ENCODE measurements at regions not wholly inside any gene's neighbourhood (a gene's known extent, or its start where the extent isn't known, plus 50 kb on each side); places are given as distances from the start of the nearest gene placed in this dataset.

- H3K9me3 ChIP-seq (ENCODE audit: insufficient read depth, low read length): no peaks in the 10 kb centered on the region
- no peak overlapping the region for H2AFZ ChIP-seq (ENCODE audit: low read depth, low read length)
- H3K4me1 ChIP-seq (ENCODE audit: low read length): peaks cover 10% of the 10 kb centered on the region
- no peaks in the 10 kb centered on the region for H3K36me3 ChIP-seq (replicated peaks; ENCODE audit: low read depth, low read length)
- TF ChIP-seq EZH2phosphoT487 (IDR thresholded peaks at IDR 0.05; ENCODE audit: low read depth): no peak
- TF ChIP-seq CTCF (IDR thresholded peaks at IDR 0.05; ENCODE audit: low read depth, low read length): no peak
- H3K79me2 ChIP-seq (ENCODE audit: low read length): no peaks in the 10 kb centered on the region
- H3K27me3 ChIP-seq (ENCODE audit: low read depth, low read length): no peaks in the 10 kb centered on the region
- no peak overlapping the region for H3K27ac ChIP-seq (ENCODE audit: low read length)
- no peak overlapping the region for H3K4me3 ChIP-seq (ENCODE audit: low read length)
- peak overlapping the region; percentile 27 for H3K4me2 ChIP-seq (ENCODE audit: low read length)
- H4K20me1 ChIP-seq (ENCODE audit: insufficient read depth, low read length): no peaks in the 10 kb centered on the region
- H3K9ac ChIP-seq (ENCODE audit: low read length): no peak overlapping the region
These were observed 114.5 kb upstream of the GSE1 start for GRCh38 chr16:85498607-85499006.

GRCh38 chr16:85500220-85500619 is 112.9 kb upstream of the GSE1 start:
- H3K27me3 ChIP-seq (ENCODE audit: low read depth, low read length): no peaks in the 10 kb centered on the region
- H3K9ac ChIP-seq (ENCODE audit: low read length): no peak overlapping the region
- TF ChIP-seq CTCF (IDR thresholded peaks at IDR 0.05; ENCODE audit: low read depth, low read length) (no peak), EZH2phosphoT487 (IDR thresholded peaks at IDR 0.05; ENCODE audit: low read depth) (no peak)
- H3K36me3 ChIP-seq (replicated peaks; ENCODE audit: low read depth, low read length): no peaks in the 10 kb centered on the region
- no peak overlapping the region for H2AFZ ChIP-seq (ENCODE audit: low read depth, low read length)
- no peak overlapping the region for H3K27ac ChIP-seq (ENCODE audit: low read length)
- no peak overlapping the region for H3K4me2 ChIP-seq (ENCODE audit: low read length)
- no peak overlapping the region for H3K4me3 ChIP-seq (ENCODE audit: low read length)
- H3K4me1 ChIP-seq (ENCODE audit: low read length): peaks cover 10% of the 10 kb centered on the region
- H4K20me1 ChIP-seq (ENCODE audit: insufficient read depth, low read length): no peaks in the 10 kb centered on the region
- no peaks in the 10 kb centered on the region for H3K9me3 ChIP-seq (ENCODE audit: insufficient read depth, low read length)
- H3K79me2 ChIP-seq (ENCODE audit: low read length): no peaks in the 10 kb centered on the region

- Histone ChIP-seq H3K4me2 (ENCODE audit: low read length) (no peak overlapping the region), H3K36me3 (replicated peaks; ENCODE audit: low read depth, low read length) (no peaks in the 10 kb centered on the region), H4K20me1 (ENCODE audit: insufficient read depth, low read length) (no peaks in the 10 kb centered on the region), H3K9me3 (ENCODE audit: insufficient read depth, low read length) (no peaks in the 10 kb centered on the region), H3K4me1 (ENCODE audit: low read length) (peaks cover 10% of the 10 kb centered on the region), H3K27ac (ENCODE audit: low read length) (no peak overlapping the region), H3K79me2 (ENCODE audit: low read length) (no peaks in the 10 kb centered on the region), H3K4me3 (ENCODE audit: low read length) (no peak overlapping the region), H2AFZ (ENCODE audit: low read depth, low read length) (no peak overlapping the region), H3K27me3 (ENCODE audit: low read depth, low read length) (no peaks in the 10 kb centered on the region), H3K9ac (ENCODE audit: low read length) (no peak overlapping the region)
- TF ChIP-seq EZH2phosphoT487 (IDR thresholded peaks at IDR 0.05; ENCODE audit: low read depth): no peak
- no peak for TF ChIP-seq CTCF (IDR thresholded peaks at IDR 0.05; ENCODE audit: low read depth, low read length)
These were observed 111.2 kb upstream of the GSE1 start for GRCh38 chr16:85501900-85502299.

- H3K4me1 ChIP-seq (ENCODE audit: low read length): peaks cover 10% of the 10 kb centered on the region
- H3K36me3 ChIP-seq (replicated peaks; ENCODE audit: low read depth, low read length): no peaks in the 10 kb centered on the region
- no peak overlapping the region for H3K4me3 ChIP-seq (ENCODE audit: low read length)
- H4K20me1 ChIP-seq (ENCODE audit: insufficient read depth, low read length): no peaks in the 10 kb centered on the region
- H3K9me3 ChIP-seq (ENCODE audit: insufficient read depth, low read length): no peaks in the 10 kb centered on the region
- TF ChIP-seq CTCF (IDR thresholded peaks at IDR 0.05; ENCODE audit: low read depth, low read length): no peak
- TF ChIP-seq EZH2phosphoT487 (IDR thresholded peaks at IDR 0.05; ENCODE audit: low read depth): no peak
- no peak overlapping the region for H3K27ac ChIP-seq (ENCODE audit: low read length)
- no peaks in the 10 kb centered on the region for H3K27me3 ChIP-seq (ENCODE audit: low read depth, low read length)
- H3K79me2 ChIP-seq (ENCODE audit: low read length): no peaks in the 10 kb centered on the region
- H3K9ac ChIP-seq (ENCODE audit: low read length): no peak overlapping the region
- H3K4me2 ChIP-seq (ENCODE audit: low read length): no peak overlapping the region
- H2AFZ ChIP-seq (ENCODE audit: low read depth, low read length): no peak overlapping the region
These were observed 110.8 kb upstream of the GSE1 start for GRCh38 chr16:85502357-85502756.
